ENCODE measurements at regions not wholly inside any gene's neighbourhood (a gene's known extent, or its start where the extent isn't known, plus 50 kb on each side); places are given as distances from the start of the nearest gene placed in this dataset.

GRCh38 chr14:22477569-22478194 is 111.3 kb downstream of the DAD1 start (continued):
- TF ChIP-seq REST (IDR thresholded peaks at IDR 0.05; ENCODE audit: low read depth) (no peak), POLR2AphosphoS5 (IDR thresholded peaks at IDR 0.05; ENCODE audit: low read depth, low read length) (no peak), POLR2A (IDR thresholded peaks at IDR 0.05; ENCODE audit: borderline replicate concordance, extremely low read depth, insufficient read depth, insufficient read length) (no peak)
- TF ChIP-seq, protein P1, sequence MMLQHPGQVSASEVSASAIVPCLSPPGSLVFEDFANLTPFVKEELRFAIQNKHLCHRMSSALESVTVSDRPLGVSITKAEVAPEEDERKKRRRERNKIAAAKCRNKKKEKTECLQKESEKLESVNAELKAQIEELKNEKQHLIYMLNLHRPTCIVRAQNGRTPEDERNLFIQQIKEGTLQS (IDR thresholded peaks at IDR 0.05), result no peak

- H3K9me2 ChIP-seq (ENCODE audit: insufficient read depth), result no peaks in the 10 kb centered on the region
- H3K79me2 ChIP-seq (ENCODE audit: insufficient read depth, low read length), result no peaks in the 10 kb centered on the region
- BruUV-seq (replicated peaks), result no TSS peak
- no peak overlapping the region for H3K4me2 ChIP-seq (ENCODE audit: low read length)
- H2AFZ ChIP-seq (ENCODE audit: low read depth, low read length, poor library complexity, severe bottlenecking), result no peak overlapping the region
- H3K4me1 ChIP-seq (ENCODE audit: control insufficient read depth in 1 of 2, insufficient read depth in 2 of 2, low read length in 2 of 2), result no peaks in the 10 kb centered on the region
- peaks cover 78% of the 10 kb centered on the region for H3K27me3 ChIP-seq (ENCODE audit: insufficient read depth, low read length)
- no peaks in the 10 kb centered on the region for H3K9me3 ChIP-seq (ENCODE audit: control insufficient read depth in 1 of 2, insufficient read depth in 1 of 2, low read depth in 1 of 2, low read length in 2 of 2)
- DNase-seq (ENCODE audit: low read depth, low spot score) (no peak), ATAC-seq (no peak)
- TF ChIP-seq, protein P2, sequence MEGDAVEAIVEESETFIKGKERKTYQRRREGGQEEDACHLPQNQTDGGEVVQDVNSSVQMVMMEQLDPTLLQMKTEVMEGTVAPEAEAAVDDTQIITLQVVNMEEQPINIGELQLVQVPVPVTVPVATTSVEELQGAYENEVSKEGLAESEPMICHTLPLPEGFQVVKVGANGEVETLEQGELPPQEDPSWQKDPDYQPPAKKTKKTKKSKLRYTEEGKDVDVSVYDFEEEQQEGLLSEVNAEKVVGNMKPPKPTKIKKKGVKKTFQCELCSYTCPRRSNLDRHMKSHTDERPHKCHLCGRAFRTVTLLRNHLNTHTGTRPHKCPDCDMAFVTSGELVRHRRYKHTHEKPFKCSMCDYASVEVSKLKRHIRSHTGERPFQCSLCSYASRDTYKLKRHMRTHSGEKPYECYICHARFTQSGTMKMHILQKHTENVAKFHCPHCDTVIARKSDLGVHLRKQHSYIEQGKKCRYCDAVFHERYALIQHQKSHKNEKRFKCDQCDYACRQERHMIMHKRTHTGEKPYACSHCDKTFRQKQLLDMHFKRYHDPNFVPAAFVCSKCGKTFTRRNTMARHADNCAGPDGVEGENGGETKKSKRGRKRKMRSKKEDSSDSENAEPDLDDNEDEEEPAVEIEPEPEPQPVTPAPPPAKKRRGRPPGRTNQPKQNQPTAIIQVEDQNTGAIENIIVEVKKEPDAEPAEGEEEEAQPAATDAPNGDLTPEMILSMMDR (IDR thresholded peaks at IDR 0.05 in 2 of 3, conservative IDR thresholded peaks at IDR 0.05 in 1 of 3; ENCODE audit: borderline replicate concordance in 1 of 3, insufficient read depth in 1 of 3, low read depth in 2 of 3, low read length in 2 of 3), result no peak
- TF ChIP-seq FOSL1 (IDR thresholded peaks at IDR 0.05; ENCODE audit: low read depth), result no peak
- no peak overlapping the region for H3K4me3 ChIP-seq (replicated peaks in 1 of 2; ENCODE audit: low read depth in 1 of 2, low read length in 2 of 2)
- no peak overlapping the region for H3K9ac ChIP-seq (ENCODE audit: low read length)
- ChIA-PET POLR2A (interaction anchor here (1.7 kb wide), 1 partner anchor 11 kb away, joined by 5 read pairs; no protein-coding TSS in a partner anchor), RAD21 (ENCODE audit: low non-redundant PET in 1 of 2, low total read pairs in 2 of 2, uncharacterized antibody in 2 of 2, unreplicated experiment in 2 of 2) (no interaction called here), CTCF (interaction anchor here (0.9 kb wide), 1 partner anchor 88 kb away, joined by 3 read pairs; no protein-coding TSS in a partner anchor)
- H3K27ac ChIP-seq (ENCODE audit: low read depth, low read length), result no peak overlapping the region
- no peaks in the 10 kb centered on the region for H3K36me3 ChIP-seq (ENCODE audit: control insufficient read depth in 1 of 2, insufficient read depth in 2 of 2, low read length in 2 of 2)
- intact Hi-C loops (cut with micrococcal nuclease), result no loop called here
- no peaks in the 10 kb centered on the region for H4K20me1 ChIP-seq (ENCODE audit: insufficient read depth)
Measured at GRCh38 chr14:22476887-22477286, 112.1 kb downstream of the DAD1 start.
